HG03571 (cell line): ENCODE measurements at regions not wholly inside any gene's neighbourhood (a gene's known extent, or its start where the extent isn't known, plus 50 kb on each side); places are given as distances from the start of the nearest gene placed in this dataset.

Experiments used
- ATAC-seq: cut with Tn5 transposase; IDR thresholded peaks from one replicate; pipeline ENCODE4 v1.9.1; 2021; ENCODE audit not compliant: unreplicated experiment

DNA sequence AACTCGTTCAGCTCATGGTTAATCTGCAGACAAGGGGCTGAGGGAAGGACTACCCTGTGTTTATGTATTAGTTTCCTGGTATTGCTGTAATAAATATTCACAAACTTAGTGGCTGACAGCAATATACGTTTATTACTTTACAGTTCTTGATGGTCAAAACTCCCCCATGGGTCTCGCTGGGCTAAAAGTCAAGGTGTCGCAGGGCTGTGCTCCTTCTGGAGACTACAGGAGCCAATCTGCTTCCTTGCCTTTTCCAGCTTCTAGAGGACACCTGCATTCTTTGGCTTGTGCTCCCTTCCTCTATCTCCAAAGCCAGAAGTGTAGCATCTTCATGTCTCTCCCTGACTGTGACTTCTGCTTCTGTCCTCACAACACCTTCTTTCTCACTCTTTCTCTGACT is 653.8 kb upstream of the RIOK2 start:
- no peak for ATAC-seq

DNA sequence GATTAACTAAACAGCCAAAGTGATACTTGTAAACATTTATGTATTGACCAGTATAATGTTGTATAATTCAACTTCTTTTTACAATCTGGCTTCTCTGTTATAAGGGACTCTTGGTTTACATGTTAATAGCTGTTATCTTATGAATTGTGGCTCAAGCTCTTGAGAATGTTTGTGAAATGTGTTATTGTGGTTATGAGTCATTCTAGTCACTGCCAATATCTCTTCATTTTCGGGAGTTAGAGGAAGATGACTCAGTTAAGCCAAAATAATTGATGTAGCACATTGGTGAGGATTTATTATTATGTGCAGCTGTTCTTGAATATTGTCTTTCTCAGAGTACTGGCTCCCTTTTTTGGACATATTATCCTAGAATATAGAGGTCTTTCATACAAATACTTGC is 655.2 kb upstream of the RIOK2 start:
- ATAC-seq = peak; percentile 96

- ATAC-seq = no peak
Observed at GRCh38 chr5:97839341-97840086, 656.5 kb upstream of the RIOK2 start.

GRCh38 chr5:97840643-97841042 is 657.6 kb upstream of the RIOK2 start:
- ATAC-seq = no peak

DNA sequence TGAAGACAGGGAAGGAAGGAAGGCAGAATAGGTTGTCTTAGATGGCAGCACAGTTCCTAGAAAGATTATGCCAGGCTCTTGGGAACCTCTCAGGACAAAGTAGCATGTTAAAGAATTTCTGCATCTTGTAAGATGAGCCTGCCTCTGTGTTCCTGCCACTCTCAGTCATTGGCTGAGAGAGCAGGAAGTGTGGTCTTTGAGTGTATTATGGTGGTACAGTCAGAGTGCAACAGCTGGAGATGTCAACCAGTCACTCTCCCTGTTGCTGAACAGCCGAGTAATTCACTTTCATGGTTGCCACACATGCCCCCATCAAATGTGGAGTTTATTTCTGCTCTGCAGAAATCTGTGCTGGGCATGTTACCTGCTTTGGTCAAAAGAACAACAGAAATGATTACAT is 659.6 kb upstream of the RIOK2 start:
- no peak for ATAC-seq

DNA sequence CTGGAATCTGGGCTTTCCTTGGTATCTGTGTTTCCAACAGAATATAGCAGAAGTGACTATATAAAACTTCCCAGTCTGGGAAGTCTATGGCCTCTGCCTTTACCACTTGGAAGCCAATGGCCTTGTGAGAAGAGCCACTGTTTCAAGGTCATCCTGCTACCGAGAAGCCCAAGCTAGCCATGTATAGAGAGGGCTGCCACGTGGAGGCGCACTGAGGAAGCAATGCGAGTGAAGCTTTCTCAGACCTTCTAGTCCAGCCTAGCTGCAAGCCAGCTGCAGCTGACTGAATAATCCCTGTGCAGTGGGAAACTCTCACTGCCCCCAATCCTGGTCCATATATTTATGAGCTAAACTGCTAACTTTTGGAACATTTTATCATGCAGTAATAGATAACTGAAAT is 661.8 kb upstream of the RIOK2 start:
- ATAC-seq = no peak

- no peak for ATAC-seq
Observed at GRCh38 chr5:97846643-97847042, 663.6 kb upstream of the RIOK2 start.

DNA sequence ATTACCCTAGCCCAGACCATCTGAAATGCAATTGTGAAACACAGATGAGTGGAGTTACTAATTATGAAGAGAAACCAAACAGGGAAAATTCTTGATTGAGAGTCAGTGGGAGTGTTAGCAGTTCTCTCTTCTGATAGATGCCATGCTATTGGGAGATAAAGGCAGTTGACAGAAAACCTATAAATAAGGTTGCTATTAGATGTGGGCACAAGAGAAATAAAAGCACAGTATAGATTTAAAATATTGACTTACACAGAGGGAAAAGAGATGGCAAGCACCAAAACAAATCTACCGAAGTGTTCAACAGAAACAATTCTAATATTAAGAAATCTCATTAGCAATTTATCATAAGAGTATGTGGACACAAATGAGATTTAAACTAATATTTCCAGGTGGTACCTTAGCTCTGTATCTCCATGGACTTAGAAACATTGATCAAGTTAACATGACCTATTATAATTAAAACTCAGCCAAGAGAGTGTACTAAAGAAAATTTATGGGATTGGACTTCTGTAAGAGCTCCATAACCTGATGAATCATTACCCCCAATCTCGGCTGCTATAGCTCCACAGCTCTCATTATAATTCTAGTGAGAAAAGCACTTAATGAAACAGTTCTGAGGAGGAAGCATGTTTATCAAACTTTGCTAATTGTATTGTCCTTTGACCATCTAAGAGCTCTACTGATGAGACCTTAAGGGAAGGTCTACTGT is 665.0 kb upstream of the RIOK2 start:
- ATAC-seq = no peak

GRCh38 chr5:97851036-97851435 is 668.0 kb upstream of the RIOK2 start:
- ATAC-seq = no peak

- no peak for ATAC-seq
Observed at GRCh38 chr5:97854871-97855762, 672.1 kb upstream of the RIOK2 start.

DNA sequence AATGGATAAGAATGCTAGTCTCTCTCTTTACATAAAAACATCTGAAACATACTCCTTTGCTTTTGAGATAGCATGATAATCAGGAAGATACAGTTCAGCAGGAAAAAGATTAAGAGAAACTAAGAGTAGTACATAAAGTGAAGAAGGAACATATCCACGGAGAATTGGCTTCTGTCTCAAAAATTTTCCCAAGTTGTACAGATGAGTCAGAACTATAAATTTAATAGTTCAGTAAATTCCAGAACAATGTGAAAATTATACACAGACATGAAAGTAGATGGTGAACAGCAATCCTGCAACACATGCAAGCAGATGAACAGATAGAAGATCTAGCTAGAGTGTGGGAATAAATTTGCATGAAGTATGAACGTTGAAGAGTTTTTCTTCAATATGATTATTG is 691.4 kb upstream of the RIOK2 start:
- ATAC-seq = no peak

- ATAC-seq = no peak
Observed at GRCh38 chr5:97876272-97876671, 693.2 kb upstream of the RIOK2 start.

GRCh38 chr5:97877588-97877987 is 694.5 kb upstream of the RIOK2 start:
- ATAC-seq = no peak

DNA sequence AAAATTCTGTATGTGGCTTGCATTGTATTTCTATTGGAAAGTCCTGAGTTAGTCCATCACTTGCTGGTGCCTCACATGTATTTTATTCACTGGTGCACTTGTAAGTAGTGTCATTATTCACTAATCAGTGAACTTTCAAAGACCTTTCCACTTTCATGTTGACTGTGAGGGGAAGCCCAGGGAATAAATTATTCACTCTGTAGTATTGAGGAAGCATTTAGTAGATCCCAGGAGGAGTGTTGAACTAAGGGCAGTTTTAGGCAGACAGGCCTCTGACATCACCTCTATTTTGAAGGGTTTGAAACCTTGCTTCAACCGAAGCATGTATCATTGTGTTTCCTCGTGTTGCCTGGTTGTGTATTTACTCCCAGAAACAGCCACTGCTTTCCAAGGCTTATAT is 705.4 kb upstream of the RIOK2 start:
- ATAC-seq = peak; percentile 81

- ATAC-seq = no peak
Observed at GRCh38 chr5:97891971-97892370, 708.9 kb upstream of the RIOK2 start.

GRCh38 chr5:97903742-97904141 is 720.7 kb upstream of the RIOK2 start:
- ATAC-seq = no peak

GRCh38 chr5:97906135-97906534 is 723.1 kb upstream of the RIOK2 start:
- no peak for ATAC-seq

- ATAC-seq = no peak
Observed at GRCh38 chr5:97907646-97908400, 724.8 kb upstream of the RIOK2 start.

- ATAC-seq = no peak
Observed at GRCh38 chr5:97909541-97909940, 726.5 kb upstream of the RIOK2 start.

DNA sequence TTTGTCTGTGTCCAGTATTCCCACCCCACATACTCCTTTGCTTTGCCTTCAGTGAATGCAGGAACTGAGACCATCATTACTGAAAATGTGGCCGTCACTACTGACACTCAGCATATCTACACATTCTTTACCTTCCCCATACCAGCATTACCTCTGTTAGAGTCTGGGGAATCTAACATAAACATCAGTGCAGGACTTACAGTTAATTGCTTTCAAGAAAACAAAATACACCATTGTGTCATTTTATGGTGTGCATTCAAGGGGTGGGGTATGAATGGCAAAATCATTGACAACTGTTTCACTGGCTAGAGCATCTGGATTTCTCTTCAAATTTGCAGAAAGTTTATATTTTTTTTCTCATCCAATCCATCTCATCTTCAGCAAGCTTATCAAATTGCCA is 731.4 kb upstream of the RIOK2 start:
- ATAC-seq = no peak

DNA sequence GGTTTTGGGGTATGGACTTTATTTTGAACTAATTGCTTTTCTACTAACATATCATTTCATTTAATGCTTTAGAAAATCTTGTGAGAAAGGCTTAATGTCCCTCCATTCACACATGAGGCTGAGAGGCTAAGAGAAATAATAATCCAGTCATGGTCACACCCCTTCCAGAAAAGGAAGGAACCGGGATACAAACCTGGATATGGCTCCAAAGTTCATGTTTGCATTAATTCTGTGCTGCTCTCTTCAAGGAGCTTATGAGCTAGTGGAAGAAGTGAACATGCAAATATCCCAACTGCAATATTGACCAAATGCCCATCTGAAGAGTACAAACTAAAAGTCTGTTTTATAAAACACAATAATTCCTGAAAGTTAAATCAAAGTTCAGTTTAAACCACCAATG is 732.1 kb upstream of the RIOK2 start:
- no peak for ATAC-seq
